ENCODE measurements at regions not wholly inside any gene's neighbourhood (a gene's known extent, or its start where the extent isn't known, plus 50 kb on each side); places are given as distances from the start of the nearest gene placed in this dataset.

DNA sequence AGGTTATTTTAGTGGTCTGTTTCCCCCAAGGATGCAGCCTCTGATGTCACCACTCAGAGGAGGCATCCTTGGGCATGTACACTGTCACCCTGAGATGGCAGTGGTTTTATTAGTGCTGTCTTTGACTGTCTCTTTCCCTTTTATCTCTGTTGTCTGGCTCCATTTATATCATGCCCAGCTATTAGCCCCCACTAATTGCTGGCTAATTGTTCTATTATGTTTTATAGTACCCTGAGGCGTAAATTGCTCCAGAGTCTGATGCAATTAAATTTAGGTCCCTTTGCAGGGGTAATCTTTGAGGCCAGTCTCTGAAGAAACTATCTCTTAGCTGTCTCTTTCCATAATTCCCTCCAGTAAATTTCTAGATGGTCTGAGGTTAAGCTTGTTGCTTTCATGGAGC, 301.0 kb upstream of the KLHL29 start:
- in situ Hi-C loops (cut with MboI; ENCODE audit: low sequenced_read_pairs) (no loop called here), dilution Hi-C loops (cut with HindIII; ENCODE audit: low sequenced_read_pairs, unreplicated experiment) (no loop called here), intact Hi-C loops (cut with micrococcal nuclease) (no loop called here)
- DNase-seq: no peak
- POLR2A ChIA-PET (ENCODE audit: unreplicated experiment): no interaction called here
- TF ChIP-seq SMC3 (IDR thresholded peaks at IDR 0.05; ENCODE audit: low read depth, low read length) (no peak), BHLHE40 (IDR thresholded peaks at IDR 0.05; ENCODE audit: low read depth, low read length) (no peak), MAZ (IDR thresholded peaks at IDR 0.05; ENCODE audit: borderline replicate concordance, low read depth, low read length) (no peak), FOS (IDR thresholded peaks at IDR 0.05; ENCODE audit: low read depth, low read length) (no peak), RAD21 (IDR thresholded peaks at IDR 0.05; ENCODE audit: low read length) (no peak), RFX5 (IDR thresholded peaks at IDR 0.05; ENCODE audit: low read depth, low read length) (no peak), POLR2A (IDR thresholded peaks at IDR 0.05; ENCODE audit: low read depth, low read length) (no peak), NFE2L2 (IDR thresholded peaks at IDR 0.05; ENCODE audit: low read depth, low read length) (no peak), CHD1 (IDR thresholded peaks at IDR 0.05; ENCODE audit: low read depth, low read length) (no peak), MAFK (IDR thresholded peaks at IDR 0.05; ENCODE audit: low read depth, low read length) (no peak), MXI1 (IDR thresholded peaks at IDR 0.05; ENCODE audit: borderline replicate concordance, low read depth, low read length) (no peak)
- TF ChIP-seq, protein P1, sequence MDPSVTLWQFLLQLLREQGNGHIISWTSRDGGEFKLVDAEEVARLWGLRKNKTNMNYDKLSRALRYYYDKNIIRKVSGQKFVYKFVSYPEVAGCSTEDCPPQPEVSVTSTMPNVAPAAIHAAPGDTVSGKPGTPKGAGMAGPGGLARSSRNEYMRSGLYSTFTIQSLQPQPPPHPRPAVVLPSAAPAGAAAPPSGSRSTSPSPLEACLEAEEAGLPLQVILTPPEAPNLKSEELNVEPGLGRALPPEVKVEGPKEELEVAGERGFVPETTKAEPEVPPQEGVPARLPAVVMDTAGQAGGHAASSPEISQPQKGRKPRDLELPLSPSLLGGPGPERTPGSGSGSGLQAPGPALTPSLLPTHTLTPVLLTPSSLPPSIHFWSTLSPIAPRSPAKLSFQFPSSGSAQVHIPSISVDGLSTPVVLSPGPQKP (IDR thresholded peaks at IDR 0.05; ENCODE audit: borderline replicate concordance, low read depth, low read length): no peak
- TF ChIP-seq, protein P2, sequence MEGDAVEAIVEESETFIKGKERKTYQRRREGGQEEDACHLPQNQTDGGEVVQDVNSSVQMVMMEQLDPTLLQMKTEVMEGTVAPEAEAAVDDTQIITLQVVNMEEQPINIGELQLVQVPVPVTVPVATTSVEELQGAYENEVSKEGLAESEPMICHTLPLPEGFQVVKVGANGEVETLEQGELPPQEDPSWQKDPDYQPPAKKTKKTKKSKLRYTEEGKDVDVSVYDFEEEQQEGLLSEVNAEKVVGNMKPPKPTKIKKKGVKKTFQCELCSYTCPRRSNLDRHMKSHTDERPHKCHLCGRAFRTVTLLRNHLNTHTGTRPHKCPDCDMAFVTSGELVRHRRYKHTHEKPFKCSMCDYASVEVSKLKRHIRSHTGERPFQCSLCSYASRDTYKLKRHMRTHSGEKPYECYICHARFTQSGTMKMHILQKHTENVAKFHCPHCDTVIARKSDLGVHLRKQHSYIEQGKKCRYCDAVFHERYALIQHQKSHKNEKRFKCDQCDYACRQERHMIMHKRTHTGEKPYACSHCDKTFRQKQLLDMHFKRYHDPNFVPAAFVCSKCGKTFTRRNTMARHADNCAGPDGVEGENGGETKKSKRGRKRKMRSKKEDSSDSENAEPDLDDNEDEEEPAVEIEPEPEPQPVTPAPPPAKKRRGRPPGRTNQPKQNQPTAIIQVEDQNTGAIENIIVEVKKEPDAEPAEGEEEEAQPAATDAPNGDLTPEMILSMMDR (conservative IDR thresholded peaks at IDR 0.05; ENCODE audit: low read depth, low read length): no peak
- Histone ChIP-seq H3K4me1 (ENCODE audit: control insufficient read depth, insufficient read depth, low read length) (no peaks in the 10 kb centered on the region), H4K91ac (ENCODE audit: insufficient read depth, low read depth, low read length) (no peak overlapping the region), H4K20me1 (ENCODE audit: insufficient read depth, low read length) (no peaks in the 10 kb centered on the region), H3K23ac (ENCODE audit: low read depth, low read length) (no peak overlapping the region), H3K4me3 (ENCODE audit: insufficient read depth, low read depth, low read length) (no peak overlapping the region), H3K4me2 (ENCODE audit: low read depth, low read length) (no peak overlapping the region), H2AFZ (replicated peaks; ENCODE audit: low read length, poor library complexity) (no peak overlapping the region), H2BK120ac (ENCODE audit: low read depth, low read length) (no peak overlapping the region), H2AK5ac (ENCODE audit: low read depth, low read length) (no peak overlapping the region), H3K79me1 (ENCODE audit: low read depth in 1 of 2, low read length in 2 of 2) (no peaks in the 10 kb centered on the region), H2BK15ac (ENCODE audit: low read depth, low read length) (no peak overlapping the region), H3K4ac (ENCODE audit: low read depth, low read length) (no peak overlapping the region), H3K9ac (ENCODE audit: low read depth, low read length) (no peak overlapping the region), H4K8ac (ENCODE audit: low read depth in 2 of 2, low read length in 2 of 2) (no peak overlapping the region), H3K9me3 (ENCODE audit: control insufficient read depth, insufficient read depth, low read length) (0 out of 2 replicates have a peak, but pooled peaks cover 5% of the 10 kb centered on the region), H3K27me3 (ENCODE audit: control insufficient read depth, insufficient read depth, low read length) (no peaks in the 10 kb centered on the region), H3K27ac (ENCODE audit: insufficient read depth, low read length) (no peak overlapping the region), H2AK9ac (replicated peaks; ENCODE audit: low read depth, low read length, poor library complexity) (no peak overlapping the region), H2BK20ac (ENCODE audit: low read depth, low read length) (no peak overlapping the region), H3K14ac (replicated peaks; ENCODE audit: low read depth, low read length) (no peak overlapping the region), H2BK5ac (ENCODE audit: low read depth, low read length, poor library complexity, severe bottlenecking) (no peak overlapping the region), H3K36me3 (ENCODE audit: control insufficient read depth, insufficient read depth, low read length) (no peaks in the 10 kb centered on the region), H3K56ac (ENCODE audit: extremely low read depth, insufficient read depth, low read length) (no peak overlapping the region), H3K18ac (ENCODE audit: low read depth, low read length) (no peak overlapping the region), H3K9me1 (ENCODE audit: insufficient read depth, low read length) (no peaks in the 10 kb centered on the region), H4K5ac (ENCODE audit: low read depth, low read length) (no peak overlapping the region)
- WGBS, 2 experiments (ENCODE audit: extremely low coverage in 2 of 2, insufficient read length in 1 of 2): no CpG with 5 or more reads among the region's 1 CpG
- BruUV-seq (replicated peaks): no TSS peak
- ATAC-seq (ENCODE audit: low read depth): no peak
- CTCF ChIA-PET: interaction anchor here (0.6 kb wide), 1 partner anchor 9 kb away, joined by 3 read pairs; no protein-coding TSS in a partner anchor

Measured in IMR-90 (cell line).